ENCODE measurements at regions not wholly inside any gene's neighbourhood (a gene's known extent, or its start where the extent isn't known, plus 50 kb on each side); places are given as distances from the start of the nearest gene placed in this dataset.

GRCh38 chr14:61193476-61193875, 87.7 kb downstream of the TMEM30B start:
- Histone ChIP-seq H3K4me1 (ENCODE audit: insufficient read depth, low read length) (peaks cover 14% of the 10 kb centered on the region), H3K27ac (ENCODE audit: low read depth, low read length) (no peak overlapping the region), H3K9ac (ENCODE audit: low read length) (no peak overlapping the region), H3K79me2 (ENCODE audit: insufficient read depth, low read length) (no peaks in the 10 kb centered on the region), H2AFZ (ENCODE audit: low read depth, low read length) (no peak overlapping the region), H3K27me3 (ENCODE audit: insufficient read depth, low read length) (no peaks in the 10 kb centered on the region), H3K4me3 (ENCODE audit: insufficient read depth, low read depth, low read length) (no peak overlapping the region), H4K20me1 (ENCODE audit: insufficient read depth, low read length) (no peaks in the 10 kb centered on the region), H3K36me3 (ENCODE audit: insufficient read depth, low read length) (no peaks in the 10 kb centered on the region), H3K9me3 (ENCODE audit: insufficient read depth, low read depth, low read length) (no peaks in the 10 kb centered on the region), H3K4me2 (ENCODE audit: low read length) (no peak overlapping the region)
- no peak for TF ChIP-seq EZH2 (IDR thresholded peaks at IDR 0.05; ENCODE audit: insufficient read depth, low read length)
- TF ChIP-seq CTCF (IDR thresholded peaks at IDR 0.05; ENCODE audit: insufficient read depth, low read depth, low read length): no peak
- DNase-seq (ENCODE audit: low read depth): no peak
- H3K36me3 Mint-ChIP-seq (ENCODE audit: low read depth, unreplicated experiment): no peaks in the 10 kb centered on the region
- FAIRE-seq: no peak
- H3K4me1 Mint-ChIP-seq (ENCODE audit: low read depth, unreplicated experiment): peaks cover 11% of the 10 kb centered on the region
- H3K4me3 Mint-ChIP-seq (ENCODE audit: unreplicated experiment): no peak overlapping the region
- no peak overlapping the region for H3K27ac Mint-ChIP-seq (ENCODE audit: unreplicated experiment)
- no peaks in the 10 kb centered on the region for H3K9me3 Mint-ChIP-seq (ENCODE audit: unreplicated experiment)
- no peaks in the 10 kb centered on the region for H3K27me3 Mint-ChIP-seq (ENCODE audit: low read depth, unreplicated experiment)

- Mint-ChIP-seq H3K4me1 (ENCODE audit: low read depth, unreplicated experiment) (peaks cover 6% of the 10 kb centered on the region), H3K4me3 (ENCODE audit: unreplicated experiment) (no peak overlapping the region), H3K9me3 (ENCODE audit: unreplicated experiment) (no peaks in the 10 kb centered on the region), H3K27ac (ENCODE audit: unreplicated experiment) (no peak overlapping the region), H3K36me3 (ENCODE audit: low read depth, unreplicated experiment) (no peaks in the 10 kb centered on the region), H3K27me3 (ENCODE audit: low read depth, unreplicated experiment) (no peaks in the 10 kb centered on the region)
- no peaks in the 10 kb centered on the region for H3K27me3 ChIP-seq (ENCODE audit: insufficient read depth, low read length)
- no peak for TF ChIP-seq EZH2 (IDR thresholded peaks at IDR 0.05; ENCODE audit: insufficient read depth, low read length)
- TF ChIP-seq CTCF (IDR thresholded peaks at IDR 0.05; ENCODE audit: insufficient read depth, low read depth, low read length): no peak
- no peaks in the 10 kb centered on the region for H3K79me2 ChIP-seq (ENCODE audit: insufficient read depth, low read length)
- H3K4me3 ChIP-seq (ENCODE audit: insufficient read depth, low read depth, low read length): no peak overlapping the region
- FAIRE-seq (no peak), DNase-seq (ENCODE audit: low read depth) (peak; percentile 57)
- no peaks in the 10 kb centered on the region for H3K9me3 ChIP-seq (ENCODE audit: insufficient read depth, low read depth, low read length)
- H3K4me1 ChIP-seq (ENCODE audit: insufficient read depth, low read length): peaks cover 14% of the 10 kb centered on the region
- H3K27ac ChIP-seq (ENCODE audit: low read depth, low read length): no peak overlapping the region
- no peaks in the 10 kb centered on the region for H3K36me3 ChIP-seq (ENCODE audit: insufficient read depth, low read length)
- H3K9ac ChIP-seq (ENCODE audit: low read length): no peak overlapping the region
- H4K20me1 ChIP-seq (ENCODE audit: insufficient read depth, low read length): no peaks in the 10 kb centered on the region
- no peak overlapping the region for H3K4me2 ChIP-seq (ENCODE audit: low read length)
- no peak overlapping the region for H2AFZ ChIP-seq (ENCODE audit: low read depth, low read length)
These were observed 88.1 kb downstream of the TMEM30B start for GRCh38 chr14:61192989-61193388.

GRCh38 chr14:61191733-61192132, 89.4 kb downstream of the TMEM30B start:
- no peaks in the 10 kb centered on the region for H3K9me3 Mint-ChIP-seq (ENCODE audit: unreplicated experiment)
- peaks cover 22% of the 10 kb centered on the region for H3K4me1 ChIP-seq (ENCODE audit: insufficient read depth, low read length)
- H3K36me3 ChIP-seq (ENCODE audit: insufficient read depth, low read length): no peaks in the 10 kb centered on the region
- FAIRE-seq (no peak), DNase-seq (ENCODE audit: low read depth) (no peak)
- no peak overlapping the region for H2AFZ ChIP-seq (ENCODE audit: low read depth, low read length)
- H3K9me3 ChIP-seq (ENCODE audit: insufficient read depth, low read depth, low read length): no peaks in the 10 kb centered on the region
- H3K4me2 ChIP-seq (ENCODE audit: low read length): no peak overlapping the region
- H3K27me3 ChIP-seq (ENCODE audit: insufficient read depth, low read length): no peaks in the 10 kb centered on the region
- no peaks in the 10 kb centered on the region for H3K79me2 ChIP-seq (ENCODE audit: insufficient read depth, low read length)
- H3K27me3 Mint-ChIP-seq (ENCODE audit: low read depth, unreplicated experiment): no peaks in the 10 kb centered on the region
- no peaks in the 10 kb centered on the region for H3K36me3 Mint-ChIP-seq (ENCODE audit: low read depth, unreplicated experiment)
- H3K4me1 Mint-ChIP-seq (ENCODE audit: low read depth, unreplicated experiment): peaks cover 5% of the 10 kb centered on the region
- H4K20me1 ChIP-seq (ENCODE audit: insufficient read depth, low read length): no peaks in the 10 kb centered on the region
- TF ChIP-seq CTCF (IDR thresholded peaks at IDR 0.05; ENCODE audit: insufficient read depth, low read depth, low read length) (no peak), EZH2 (IDR thresholded peaks at IDR 0.05; ENCODE audit: insufficient read depth, low read length) (no peak)
- H3K4me3 Mint-ChIP-seq (ENCODE audit: unreplicated experiment): no peak overlapping the region
- no peak overlapping the region for H3K4me3 ChIP-seq (ENCODE audit: insufficient read depth, low read depth, low read length)
- no peak overlapping the region for H3K27ac Mint-ChIP-seq (ENCODE audit: unreplicated experiment)
- H3K27ac ChIP-seq (ENCODE audit: low read depth, low read length): no peak overlapping the region
- no peak overlapping the region for H3K9ac ChIP-seq (ENCODE audit: low read length)

Data from astrocyte (in vitro differentiated cells and primary cell).